Activated T-cell treated with anti-CD3 and anti-CD28 coated beads for 4 hours (primary cell): ENCODE measurements at regions not wholly inside any gene's neighbourhood (a gene's known extent, or its start where the extent isn't known, plus 50 kb on each side); places are given as distances from the start of the nearest gene placed in this dataset.
"Not testable (repeated sequence)": the region's sequence is repeated elsewhere in the genome, so short reads cannot be mapped to it uniquely, and the experiment has no call there.

Experiments used
- DNase-seq: peaks from one replicate; pipeline ENCODE4 v3.0.0-alpha.2; 2020

GRCh38 chr11:122220321-122220720 is 104.3 kb upstream of the BLID start:
- DNase-seq: no peak

- no peak for DNase-seq
Observed at GRCh38 chr11:122219791-122220190, 103.8 kb upstream of the BLID start.

- DNase-seq: no peak
Observed at GRCh38 chr11:122215244-122215992, 99.4 kb upstream of the BLID start.

- no peak for DNase-seq
Observed at GRCh38 chr11:122214567-122214966, 98.6 kb upstream of the BLID start.

GRCh38 chr11:122214080-122214479 is 98.1 kb upstream of the BLID start:
- DNase-seq: no peak

- no peak for DNase-seq
Observed at GRCh38 chr11:122213171-122213570, 97.2 kb upstream of the BLID start.

GRCh38 chr11:122210367-122210997 is 94.5 kb upstream of the BLID start:
- DNase-seq: no peak

- DNase-seq: no peak
Observed at GRCh38 chr11:122209619-122210366, 93.8 kb upstream of the BLID start.

GRCh38 chr11:122207921-122208764 is 92.1 kb upstream of the BLID start:
- DNase-seq: no peak

- DNase-seq: no peak
Observed at GRCh38 chr11:122207505-122207904, 91.5 kb upstream of the BLID start.

- DNase-seq: no peak
Observed at GRCh38 chr11:122205036-122205435, 89.0 kb upstream of the BLID start.

- DNase-seq: no peak
Observed at GRCh38 chr11:122204206-122204605, 88.2 kb upstream of the BLID start.

GRCh38 chr11:122202951-122203456 is 87.0 kb upstream of the BLID start:
- peak; percentile 7 for DNase-seq

- DNase-seq: no peak
Observed at GRCh38 chr11:122202161-122202950, 86.3 kb upstream of the BLID start.

- no peak for DNase-seq
Observed at GRCh38 chr11:122201106-122201505, 85.1 kb upstream of the BLID start.

- no peak for DNase-seq
Observed at GRCh38 chr11:122199661-122200060, 83.6 kb upstream of the BLID start.

- DNase-seq: no peak
Observed at GRCh38 chr11:122198291-122198983, 82.4 kb upstream of the BLID start.

GRCh38 chr11:122197066-122197987 is 81.3 kb upstream of the BLID start:
- DNase-seq: no peak

GRCh38 chr11:122195790-122196189 is 79.8 kb upstream of the BLID start:
- DNase-seq: no peak

- DNase-seq: not testable (repeated sequence)
Observed at GRCh38 chr11:122193881-122194480, 78.0 kb upstream of the BLID start.
